Uterus (tissue), 2 donors: ENCODE measurements at regions not wholly inside any gene's neighbourhood (a gene's known extent, or its start where the extent isn't known, plus 50 kb on each side); places are given as distances from the start of the nearest gene placed in this dataset.

Experiments
- CTCF ChIP-seq, 4 experiments: fragments of 200-600 bp in 2 of 4; fragments of 450-650 bp in 2 of 4; sonication (generic) in 2 of 4; IDR thresholded peaks; one replicate each; pipeline ENCODE4 v1.5.1; 2016 to 2019; ENCODE audit warnings: antibody characterized with exemption in 4 of 4, mild to moderate bottlenecking in 2 of 4, moderate library complexity in 1 of 4
- POLR2A ChIP-seq, 2 donors: fragments of 450-650 bp; IDR thresholded peaks; one replicate each; pipeline ENCODE4 v1.6.1; 2016; ENCODE audit warnings: antibody characterized with exemption in 2 of 2, mild to moderate bottlenecking in 1 of 2, moderate library complexity in 1 of 2

GRCh38 chr12:107411792-107412535 lies 273.6 kb upstream of the PWP1 start:
- TF ChIP-seq CTCF (IDR thresholded peaks at IDR 0.05), result no peak
- TF ChIP-seq POLR2A (IDR thresholded peaks at IDR 0.05), result no peak
